HG03175 (cell line): ENCODE measurements at regions not wholly inside any gene's neighbourhood (a gene's known extent, or its start where the extent isn't known, plus 50 kb on each side); places are given as distances from the start of the nearest gene placed in this dataset.

Source experiments
- ATAC-seq: cut with Tn5 transposase; IDR thresholded peaks from one replicate; pipeline ENCODE4 v1.9.1; 2021; ENCODE audit warnings: mild to moderate bottlenecking, moderate library complexity; ENCODE audit not compliant: unreplicated experiment

- no peak for ATAC-seq
Observed at GRCh38 chr5:144886668-144887067, 716.0 kb downstream of the KCTD16 start.

GRCh38 chr5:144882739-144883283 lies 712.1 kb downstream of the KCTD16 start:
- no peak for ATAC-seq

GRCh38 chr5:144880513-144880912 lies 709.8 kb downstream of the KCTD16 start:
- no peak for ATAC-seq

GRCh38 chr5:144876990-144877389 lies 706.3 kb downstream of the KCTD16 start:
- no peak for ATAC-seq

- ATAC-seq: no peak
Observed at GRCh38 chr5:144873076-144873475, 702.4 kb downstream of the KCTD16 start.

- ATAC-seq: no peak
Observed at GRCh38 chr5:144864118-144864517, 693.4 kb downstream of the KCTD16 start.

GRCh38 chr5:144857454-144857853 lies 686.8 kb downstream of the KCTD16 start:
- ATAC-seq: no peak

- no peak for ATAC-seq
Observed at GRCh38 chr5:144844086-144844485, 673.4 kb downstream of the KCTD16 start.

GRCh38 chr5:144832416-144832815 lies 661.7 kb downstream of the KCTD16 start:
- no peak for ATAC-seq

- ATAC-seq: no peak
Observed at GRCh38 chr5:144831650-144832049, 661.0 kb downstream of the KCTD16 start.

- no peak for ATAC-seq
Observed at GRCh38 chr5:144822503-144822902, 651.8 kb downstream of the KCTD16 start.

GRCh38 chr5:144820278-144820677 lies 649.6 kb downstream of the KCTD16 start:
- no peak for ATAC-seq

- no peak for ATAC-seq
Observed at GRCh38 chr5:144815131-144815530, 644.5 kb downstream of the KCTD16 start.

- no peak for ATAC-seq
Observed at GRCh38 chr5:144812763-144813162, 642.1 kb downstream of the KCTD16 start.

GRCh38 chr5:144800169-144800568 lies 629.5 kb downstream of the KCTD16 start:
- no peak for ATAC-seq

GRCh38 chr5:144798595-144798994 lies 627.9 kb downstream of the KCTD16 start:
- ATAC-seq: no peak

GRCh38 chr5:144794922-144795321 lies 624.2 kb downstream of the KCTD16 start:
- ATAC-seq: no peak

GRCh38 chr5:144788556-144788955 lies 617.9 kb downstream of the KCTD16 start:
- no peak for ATAC-seq

- ATAC-seq: no peak
Observed at GRCh38 chr5:144788046-144788445, 617.4 kb downstream of the KCTD16 start.

GRCh38 chr5:144779368-144779767 lies 608.7 kb downstream of the KCTD16 start:
- ATAC-seq: no peak

- no peak for ATAC-seq
Observed at GRCh38 chr5:144778561-144778960, 607.9 kb downstream of the KCTD16 start.

GRCh38 chr5:144774197-144774596 lies 603.5 kb downstream of the KCTD16 start:
- ATAC-seq: no peak

GRCh38 chr5:144773628-144774027 lies 603.0 kb downstream of the KCTD16 start:
- no peak for ATAC-seq
